ENCODE measurements at regions not wholly inside any gene's neighbourhood (a gene's known extent, or its start where the extent isn't known, plus 50 kb on each side); places are given as distances from the start of the nearest gene placed in this dataset.

DNA sequence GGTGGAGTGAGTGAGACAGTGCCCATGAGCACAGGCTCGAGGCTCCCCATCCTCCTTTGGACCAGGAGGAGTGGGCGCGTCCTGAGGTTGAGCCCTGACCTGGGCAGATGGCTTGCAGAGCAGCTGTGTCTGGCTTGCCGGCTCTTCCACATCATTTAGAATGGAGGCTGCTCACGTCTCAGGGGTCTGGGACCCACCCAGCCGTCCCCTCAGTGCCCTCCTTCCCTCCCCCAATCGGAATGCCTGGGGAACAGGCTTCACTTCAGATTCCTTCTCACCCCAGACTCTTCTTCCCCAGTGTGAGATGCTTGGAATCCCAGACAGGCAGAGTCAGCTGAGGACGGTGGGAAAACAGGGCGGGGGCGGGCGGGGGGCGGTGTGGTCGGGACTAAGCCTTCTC is 968.6 kb upstream of the ZNF722 start:
- TF ChIP-seq, protein P1, sequence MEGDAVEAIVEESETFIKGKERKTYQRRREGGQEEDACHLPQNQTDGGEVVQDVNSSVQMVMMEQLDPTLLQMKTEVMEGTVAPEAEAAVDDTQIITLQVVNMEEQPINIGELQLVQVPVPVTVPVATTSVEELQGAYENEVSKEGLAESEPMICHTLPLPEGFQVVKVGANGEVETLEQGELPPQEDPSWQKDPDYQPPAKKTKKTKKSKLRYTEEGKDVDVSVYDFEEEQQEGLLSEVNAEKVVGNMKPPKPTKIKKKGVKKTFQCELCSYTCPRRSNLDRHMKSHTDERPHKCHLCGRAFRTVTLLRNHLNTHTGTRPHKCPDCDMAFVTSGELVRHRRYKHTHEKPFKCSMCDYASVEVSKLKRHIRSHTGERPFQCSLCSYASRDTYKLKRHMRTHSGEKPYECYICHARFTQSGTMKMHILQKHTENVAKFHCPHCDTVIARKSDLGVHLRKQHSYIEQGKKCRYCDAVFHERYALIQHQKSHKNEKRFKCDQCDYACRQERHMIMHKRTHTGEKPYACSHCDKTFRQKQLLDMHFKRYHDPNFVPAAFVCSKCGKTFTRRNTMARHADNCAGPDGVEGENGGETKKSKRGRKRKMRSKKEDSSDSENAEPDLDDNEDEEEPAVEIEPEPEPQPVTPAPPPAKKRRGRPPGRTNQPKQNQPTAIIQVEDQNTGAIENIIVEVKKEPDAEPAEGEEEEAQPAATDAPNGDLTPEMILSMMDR (IDR thresholded peaks at IDR 0.05): no peak
- TF ChIP-seq POLR2AphosphoS5 (IDR thresholded peaks at IDR 0.05; ENCODE audit: low read depth, low read length) (no peak), SIN3A (IDR thresholded peaks at IDR 0.05; ENCODE audit: borderline replicate concordance, insufficient read depth, low read depth, low read length) (no peak)
